LNCaP clone FGC (cell line): ENCODE measurements at regions not wholly inside any gene's neighbourhood (a gene's known extent, or its start where the extent isn't known, plus 50 kb on each side); places are given as distances from the start of the nearest gene placed in this dataset.

Experiments
- DNase-seq: peaks from one replicate; pipeline ENCODE4 v3.0.0-alpha.2; 2011; ENCODE audit warnings: low read depth
- H3K4me3 ChIP-seq: 2 replicates; pipeline ENCODE4 v1.5.1; 2011; ENCODE audit warnings: mild to moderate bottlenecking, low read depth, low read length, control low read depth
- CTCF ChIP-seq: IDR thresholded peaks from 2 replicates; pipeline ENCODE4 v1.5.1; 2012; ENCODE audit warnings: mild to moderate bottlenecking; ENCODE audit not compliant: control insufficient read depth, insufficient read depth; ENCODE audit errors: extremely low read depth

- no peak for DNase-seq
- TF ChIP-seq CTCF = no peak
- no peak overlapping the region for H3K4me3 ChIP-seq
These were observed 136.2 kb downstream of the ASB7 start for GRCh38 chr15:100738614-100739013.

GRCh38 chr15:100740138-100740537 is 137.7 kb downstream of the ASB7 start:
- no peak for TF ChIP-seq CTCF
- no peak overlapping the region for H3K4me3 ChIP-seq
- DNase-seq = no peak

- no peak overlapping the region for H3K4me3 ChIP-seq
- DNase-seq = no peak
- no peak for TF ChIP-seq CTCF
These were observed 128.0 kb upstream of the ALDH1A3 start for GRCh38 chr15:100751585-100751984.

GRCh38 chr15:100753503-100753902 is 126.1 kb upstream of the ALDH1A3 start:
- H3K4me3 ChIP-seq = no peak overlapping the region
- TF ChIP-seq CTCF = no peak

GRCh38 chr15:100757661-100758060 is 122.0 kb upstream of the ALDH1A3 start:
- DNase-seq = no peak
- no peak overlapping the region for H3K4me3 ChIP-seq
- no peak for TF ChIP-seq CTCF

More at GRCh38 chr15:100753503-100753902, 126.1 kb upstream of the ALDH1A3 start:
- no peak for DNase-seq

- no peak for TF ChIP-seq CTCF
- no peak overlapping the region for H3K4me3 ChIP-seq
- DNase-seq = no peak
These were observed 121.1 kb upstream of the ALDH1A3 start for GRCh38 chr15:100758555-100758954.

- DNase-seq = no peak
- no peak for TF ChIP-seq CTCF
- no peak overlapping the region for H3K4me3 ChIP-seq
These were observed 120.5 kb upstream of the ALDH1A3 start for GRCh38 chr15:100759106-100759505.
